ENCODE measurements at regions not wholly inside any gene's neighbourhood (a gene's known extent, or its start where the extent isn't known, plus 50 kb on each side); places are given as distances from the start of the nearest gene placed in this dataset.

DNA sequence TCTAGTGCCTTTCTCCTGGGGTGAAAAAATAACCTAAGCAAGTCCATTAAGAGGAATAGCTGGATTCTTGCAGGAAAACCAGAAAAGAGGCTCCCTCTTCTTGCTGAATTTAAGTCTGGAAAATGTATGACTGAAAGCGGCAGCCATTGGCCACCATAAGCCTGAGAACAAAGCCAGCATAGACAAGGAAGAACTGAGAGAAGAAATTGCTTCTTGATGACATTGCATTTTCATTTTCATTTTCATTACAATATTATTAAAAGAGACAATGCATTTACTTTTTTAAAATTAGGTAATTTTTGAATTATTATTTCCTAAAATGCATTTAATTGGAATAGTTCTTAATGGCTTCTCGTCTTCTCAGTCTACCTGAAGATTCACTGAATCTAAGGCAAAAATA, 1157.5 kb upstream of the ZEB2 start:
- TF ChIP-seq CTCF (IDR thresholded peaks at IDR 0.05) (no peak), POLR2A (IDR thresholded peaks at IDR 0.05) (no peak)

Data from Peyer's patch (tissue), 4 donors.